Astrocyte (in vitro differentiated cells and primary cell): ENCODE measurements at regions not wholly inside any gene's neighbourhood (a gene's known extent, or its start where the extent isn't known, plus 50 kb on each side); places are given as distances from the start of the nearest gene placed in this dataset.

Experiments used
- CTCF ChIP-seq: IDR thresholded peaks from 2 replicates; pipeline ENCODE4 v1.5.1; 2011; ENCODE audit warnings: low read depth, mild to moderate bottlenecking, inconsistent platforms, low read length, moderate library complexity; ENCODE audit not compliant: insufficient read depth
- EZH2 ChIP-seq: IDR thresholded peaks from 2 replicates; pipeline ENCODE4 v1.6.1; 2012; ENCODE audit warnings: mild to moderate bottlenecking, low read length, inconsistent platforms; ENCODE audit not compliant: insufficient read depth

- TF ChIP-seq CTCF (no peak), EZH2 (no peak)
These were observed 109.9 kb upstream of the THBS2 start for GRCh38 chr6:169363590-169363989.
